HCT116 (cell line): ENCODE measurements at regions not wholly inside any gene's neighbourhood (a gene's known extent, or its start where the extent isn't known, plus 50 kb on each side); places are given as distances from the start of the nearest gene placed in this dataset.

Source experiments
- ATAC-seq: fragments of 200-7000 bp; cut with Tn5 transposase; 2 replicates; pipeline ENCODE4 v1.9.1; 2020; ENCODE audit warnings: mild to moderate bottlenecking, moderate library complexity
- BruUV-seq: library from RNA; stranded (reverse); fragments of 400-500 nt; replicated peaks from 2 replicates; lab custom pipeline; 2021; lab: Mats Ljungman, UMichigan
- CTCF ChIA-PET: fragments of 300-600 bp; sonication (Branson Sonifier 250); formaldehyde crosslinking; loops from one replicate; lab custom pipeline; 2021; ENCODE audit warnings: antibody characterized with exemption; lab: Charles Lee
- POLR2A ChIA-PET: fragments of 300-600, 350-600 bp; sonication (Branson Sonifier 250); formaldehyde crosslinking; loops from one replicate; lab custom pipeline; 2021; ENCODE audit warnings: antibody characterized with exemption; lab: Charles Lee
- RAD21 ChIA-PET, 2 experiments: fragments of 300-600 bp; sonication (Branson Sonifier 250); formaldehyde crosslinking; loops; one replicate each; lab custom pipeline; 2023; ENCODE audit warnings: low total read pairs in 2 of 2; ENCODE audit not compliant: uncharacterized antibody in 2 of 2, unreplicated experiment in 2 of 2, low non-redundant PET in 1 of 2; lab: Charles Lee
- DNase-seq: peaks from one replicate; pipeline ENCODE4 v3.0.0-alpha.2; 2010; ENCODE audit warnings: low read depth, low spot score
- H2AFZ ChIP-seq: fragments of 200-600 bp; shearing (Covaris generic), sonication (generic); 2 replicates; pipeline ENCODE4 v1.6.1; 2017; ENCODE audit warnings: low read depth, mixed run types, mixed read lengths, antibody characterized with exemption, low read length; ENCODE audit not compliant: poor library complexity, severe bottlenecking
- H3K27ac ChIP-seq: 2 replicates; pipeline ENCODE4 v1.5.1; 2012; ENCODE audit warnings: low read depth, low read length
- H3K27me3 ChIP-seq: fragments of 200-600 bp; sonication (generic); 2 replicates; pipeline ENCODE4 v1.6.1; 2016; ENCODE audit warnings: mixed run types, low read length, mixed read lengths; ENCODE audit not compliant: insufficient read depth
- H3K36me3 ChIP-seq, 2 experiments: fragments of 200-500 bp in 1 of 2; fragments of 200-600 bp in 1 of 2; sonication (Bioruptor generic) in 1 of 2; sonication (generic) in 1 of 2; 2 replicates each; pipeline versions ENCODE4 v1.5.1 to v1.6.1; 2014 to 2016; ENCODE audit warnings: low read length in 2 of 2, inconsistent platforms in 1 of 2, mixed read lengths in 1 of 2, mixed run types in 1 of 2; ENCODE audit not compliant: insufficient read depth in 2 of 2, control insufficient read depth in 1 of 2
- H3K4me1 ChIP-seq, 2 experiments: fragments of 200-600 bp in 1 of 2; sonication (generic) in 1 of 2; 2 replicates each; pipeline versions ENCODE4 v1.5.1 to v1.6.1; 2012 to 2017; ENCODE audit warnings: low read length in 2 of 2, inconsistent platforms in 1 of 2, mild to moderate bottlenecking in 1 of 2, mixed read lengths in 1 of 2, mixed run types in 1 of 2, moderate library complexity in 1 of 2; ENCODE audit not compliant: insufficient read depth in 2 of 2, control insufficient read depth in 1 of 2
- H3K4me2 ChIP-seq: fragments of 200-600 bp; sonication (generic); 2 replicates; pipeline ENCODE4 v1.6.1; 2017; ENCODE audit warnings: mixed run types, low read length, mixed read lengths
- H3K4me3 ChIP-seq, 2 experiments: fragments of 200-600 bp in 1 of 2; sonication (generic) in 1 of 2; replicated peaks in 1 of 2; 2 replicates each; pipeline ENCODE4 v1.5.1; 2011 to 2016; ENCODE audit warnings: low read length in 2 of 2, control low read depth in 1 of 2, low read depth in 1 of 2, mild to moderate bottlenecking in 1 of 2, mixed read lengths in 1 of 2, mixed run types in 1 of 2
- H3K79me2 ChIP-seq: fragments of 200-600 bp; sonication (generic); 2 replicates; pipeline ENCODE4 v1.6.1; 2017; ENCODE audit warnings: mild to moderate bottlenecking, mixed run types, low read length, moderate library complexity, mixed read lengths; ENCODE audit not compliant: insufficient read depth
- H3K9ac ChIP-seq: fragments of 200-600 bp; sonication (generic); 2 replicates; pipeline ENCODE4 v1.6.1; 2016; ENCODE audit warnings: low read length, mixed read lengths
- H3K9me2 ChIP-seq: fragments of 200-600 bp; sonication (generic), shearing (Covaris generic); 2 replicates; pipeline ENCODE4 v1.6.1; 2017; ENCODE audit warnings: mixed run types, mild to moderate bottlenecking, moderate library complexity; ENCODE audit not compliant: insufficient read depth
- H3K9me3 ChIP-seq, 2 experiments: fragments of 200-500 bp in 1 of 2; fragments of 200-600 bp in 1 of 2; sonication (Bioruptor generic) in 1 of 2; sonication (generic) in 1 of 2; 2 replicates each; pipeline ENCODE4 v1.6.1; 2014 to 2017; ENCODE audit warnings: low read length in 2 of 2, mixed read lengths in 2 of 2, inconsistent platforms in 1 of 2, low read depth in 1 of 2, mild to moderate bottlenecking in 1 of 2, mixed run types in 1 of 2, moderate library complexity in 1 of 2; ENCODE audit not compliant: control insufficient read depth in 1 of 2, insufficient read depth in 1 of 2
- H4K20me1 ChIP-seq: fragments of 200-600 bp; sonication (generic), shearing (Covaris generic); 2 replicates; pipeline ENCODE4 v1.6.1; 2017; ENCODE audit warnings: mixed run types, mild to moderate bottlenecking, moderate library complexity; ENCODE audit not compliant: insufficient read depth
- CBX3 ChIP-seq: IDR thresholded peaks from 2 replicates; pipeline ENCODE4 v1.6.1; 2012; ENCODE audit warnings: low read depth
- CTCF ChIP-seq, 3 experiments: fragments of 200-600 bp in 1 of 3; sonication (generic) in 1 of 3; IDR thresholded peaks in 2 of 3; conservative IDR thresholded peaks in 1 of 3; 2 replicates each; pipeline ENCODE4 v1.5.1; 2012 to 2017; ENCODE audit warnings: low read depth in 2 of 3, low read length in 2 of 3, antibody characterized with exemption in 1 of 3, borderline replicate concordance in 1 of 3, control low read depth in 1 of 3, mild to moderate bottlenecking in 1 of 3, mixed read lengths in 1 of 3, mixed run types in 1 of 3, moderate library complexity in 1 of 3; ENCODE audit not compliant: insufficient read depth in 1 of 3
- ELF1 ChIP-seq: IDR thresholded peaks from 2 replicates; pipeline ENCODE4 v1.6.1; 2012; ENCODE audit warnings: low read depth, borderline replicate concordance
- EZH2 ChIP-seq: fragments of 200-600 bp; sonication (generic); IDR thresholded peaks from 2 replicates; pipeline ENCODE4 v1.6.1; 2017; ENCODE audit warnings: antibody characterized with exemption, mixed run types
- EZH2phosphoT487 ChIP-seq: fragments of 200-600 bp; IDR thresholded peaks from 2 replicates; pipeline ENCODE4 v1.6.1; 2018; ENCODE audit warnings: antibody characterized with exemption, borderline replicate concordance
- FOSL1 ChIP-seq: IDR thresholded peaks from 2 replicates; pipeline ENCODE4 v1.6.1; 2012; ENCODE audit warnings: low read depth
- JUND ChIP-seq: IDR thresholded peaks from 2 replicates; pipeline ENCODE4 v1.6.1; 2012
- POLR2A ChIP-seq: IDR thresholded peaks from 2 replicates; pipeline ENCODE4 v1.7.0; 2011; ENCODE audit warnings: borderline replicate concordance; ENCODE audit not compliant: insufficient read depth, insufficient read length; ENCODE audit errors: extremely low read depth
- RAD21 ChIP-seq: IDR thresholded peaks from 2 replicates; pipeline ENCODE4 v1.6.1; 2012; ENCODE audit warnings: low read depth, mild to moderate bottlenecking
- SIN3A ChIP-seq: IDR thresholded peaks from 2 replicates; pipeline ENCODE4 v1.6.1; 2012; ENCODE audit warnings: low read depth
- SRF ChIP-seq: IDR thresholded peaks from 2 replicates; pipeline ENCODE4 v1.6.1; 2012; ENCODE audit warnings: low read depth
- TCF7L2 ChIP-seq: IDR thresholded peaks from 2 replicates; pipeline ENCODE4 v1.7.0; 2011; ENCODE audit warnings: borderline replicate concordance, inconsistent platforms; ENCODE audit not compliant: insufficient read depth, insufficient read length; ENCODE audit errors: extremely low read depth
- YY1 ChIP-seq: IDR thresholded peaks from 2 replicates; pipeline ENCODE4 v1.6.1; 2011; ENCODE audit warnings: low read length, low read depth, moderate library complexity, mild to moderate bottlenecking; ENCODE audit not compliant: insufficient replicate concordance; ENCODE audit errors: extremely low read depth
- ZNF274 ChIP-seq: fragments of 200-500 bp; sonication (Bioruptor generic); IDR thresholded peaks from 2 replicates; pipeline ENCODE4 v1.6.1; 2014; ENCODE audit warnings: mild to moderate bottlenecking, low read depth, low read length, inconsistent platforms
- intact Hi-C: fragments of 100-400 bp; cut with micrococcal nuclease; formaldehyde crosslinking; loops from 2 replicates; pipeline ENCODE4 v1.10.0; 2022
- TF ChIP-seq, protein P1 (sequence below): IDR thresholded peaks from 2 replicates; pipeline ENCODE4 v1.6.1; 2012

DNA sequence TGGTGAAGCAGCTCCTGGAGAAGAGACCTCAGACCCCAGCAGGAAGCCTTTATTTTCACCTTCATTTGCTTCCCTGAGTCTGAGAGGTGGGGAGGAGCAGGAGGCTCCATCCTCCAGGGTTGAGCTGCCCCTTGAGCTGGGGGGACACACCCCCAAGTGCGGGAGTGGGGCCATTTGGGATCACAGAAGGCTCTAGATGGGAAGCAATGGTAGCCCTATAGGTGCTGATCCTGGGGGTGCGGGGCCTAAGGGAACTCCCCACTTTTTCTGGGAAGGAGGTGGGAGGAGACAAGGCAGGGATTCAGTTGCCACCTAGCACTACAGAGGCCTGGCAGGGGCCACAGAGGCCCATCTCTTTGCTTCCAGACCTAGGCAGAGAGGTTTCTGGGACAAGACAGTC is 247.9 kb upstream of the CSF3R start:
- no peak for ATAC-seq
- POLR2A ChIA-PET: no interaction called here
- no peak for TF ChIP-seq TCF7L2
- TF ChIP-seq JUND: no peak
- TF ChIP-seq, protein P1, sequence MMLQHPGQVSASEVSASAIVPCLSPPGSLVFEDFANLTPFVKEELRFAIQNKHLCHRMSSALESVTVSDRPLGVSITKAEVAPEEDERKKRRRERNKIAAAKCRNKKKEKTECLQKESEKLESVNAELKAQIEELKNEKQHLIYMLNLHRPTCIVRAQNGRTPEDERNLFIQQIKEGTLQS: no peak
- no peak for TF ChIP-seq YY1
- no peak for TF ChIP-seq RAD21
- TF ChIP-seq, all 23 proteins: peak for 0
- CTCF ChIA-PET: no interaction called here
- Histone ChIP-seq H3K36me3 (no peaks in the 10 kb centered on the region), H3K9ac (no peak overlapping the region), H2AFZ (no peak overlapping the region), H3K4me2 (no peak overlapping the region), H3K27ac (no peak overlapping the region), H3K9me2 (no peaks in the 10 kb centered on the region), H3K27me3 (peaks cover 8% of the 10 kb centered on the region; the same call in 1 of the 2 replicates), H3K4me1 (no peaks in the 10 kb centered on the region), H3K9me3 (no peaks in the 10 kb centered on the region), H3K4me3 (no peak overlapping the region), H3K79me2 (no peaks in the 10 kb centered on the region), H4K20me1 (no peaks in the 10 kb centered on the region)
- intact Hi-C loops: no loop called here
- DNase-seq: no peak
- RAD21 ChIA-PET: no interaction called here
- BruUV-seq: no TSS peak

- no peaks in the 10 kb centered on the region for H3K4me1 ChIP-seq
- ATAC-seq (no peak), DNase-seq (no peak)
- no peak overlapping the region for H3K4me3 ChIP-seq
- no peak overlapping the region for H2AFZ ChIP-seq
- H3K27me3 ChIP-seq: peaks cover 14% of the 10 kb centered on the region
- H3K36me3 ChIP-seq: no peaks in the 10 kb centered on the region
- H4K20me1 ChIP-seq: no peaks in the 10 kb centered on the region
- H3K79me2 ChIP-seq: no peaks in the 10 kb centered on the region
- H3K9me3 ChIP-seq: no peaks in the 10 kb centered on the region
- no peak overlapping the region for H3K27ac ChIP-seq
- no TSS peak for BruUV-seq
- ChIA-PET CTCF (no interaction called here), POLR2A (no interaction called here), RAD21 (no interaction called here)
- no peaks in the 10 kb centered on the region for H3K9me2 ChIP-seq
- no peak overlapping the region for H3K4me2 ChIP-seq
- H3K9ac ChIP-seq: no peak overlapping the region
- intact Hi-C loops: no loop called here
- TF ChIP-seq POLR2A: no peak
- TF ChIP-seq EZH2: no peak
- no peak for TF ChIP-seq ZNF274
- no peak for TF ChIP-seq CBX3
- no peak for TF ChIP-seq SIN3A
- TF ChIP-seq CTCF (IDR thresholded peaks at IDR 0.05 in 2 of 3, conservative IDR thresholded peaks at IDR 0.05 in 1 of 3; ENCODE audit: borderline replicate concordance in 1 of 3, insufficient read depth in 1 of 3, low read depth in 2 of 3, low read length in 2 of 3): no peak
- TF ChIP-seq SRF: no peak
- TF ChIP-seq ELF1: no peak
- TF ChIP-seq RAD21: no peak
- TF ChIP-seq JUND: no peak
- TF ChIP-seq YY1: no peak
- no peak for TF ChIP-seq FOSL1
- TF ChIP-seq EZH2phosphoT487: no peak
Observed at GRCh38 chr1:36729716-36730510, 247.2 kb upstream of the CSF3R start.
